ENCODE measurements at regions not wholly inside any gene's neighbourhood (a gene's known extent, or its start where the extent isn't known, plus 50 kb on each side); places are given as distances from the start of the nearest gene placed in this dataset.

- TF ChIP-seq ATF2 (IDR thresholded peaks at IDR 0.05; ENCODE audit: low read length), result no peak
- TF ChIP-seq CBX5 (IDR thresholded peaks at IDR 0.05; ENCODE audit: low read depth, low read length), result no peak
These were observed 238.9 kb upstream of the SDK2 start (continued) for GRCh38 chr17:73883175-73883574.
